ENCODE measurements at regions not wholly inside any gene's neighbourhood (a gene's known extent, or its start where the extent isn't known, plus 50 kb on each side); places are given as distances from the start of the nearest gene placed in this dataset.

DNA sequence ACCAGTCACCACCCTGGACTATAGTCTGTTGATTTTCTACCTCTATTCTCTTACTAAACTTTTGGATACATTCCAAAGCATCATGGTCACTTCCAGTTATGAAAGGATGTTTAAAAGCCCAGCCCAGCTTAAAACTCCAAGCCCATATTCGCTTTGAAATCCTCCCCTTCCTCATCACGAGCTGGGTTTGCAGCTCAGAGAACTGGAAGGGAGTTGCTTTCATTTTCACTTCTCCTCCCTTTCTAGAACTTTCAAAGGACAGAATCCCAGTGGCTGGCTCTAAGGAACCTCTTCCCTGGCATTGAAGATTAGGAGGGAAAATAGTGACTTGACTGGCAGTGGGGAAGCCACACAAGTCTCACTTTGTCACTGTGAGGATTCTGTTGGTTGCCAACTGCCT is 100.1 kb upstream of the DYNLRB2 start:
- TF ChIP-seq GATA2 (IDR thresholded peaks at IDR 0.05; ENCODE audit: insufficient read depth, insufficient read length, low read depth, low read length) (no peak), MYC (IDR thresholded peaks at IDR 0.05; ENCODE audit: low read depth, low read length) (no peak), EZH2 (IDR thresholded peaks at IDR 0.05; ENCODE audit: borderline replicate concordance, low read depth, low read length, severe bottlenecking) (no peak), FOS (IDR thresholded peaks at IDR 0.05; ENCODE audit: borderline replicate concordance, insufficient read depth, low read length) (no peak), POLR2AphosphoS5 (IDR thresholded peaks at IDR 0.05; ENCODE audit: insufficient read depth, low read depth, low read length) (no peak), POLR2A (IDR thresholded peaks at IDR 0.05; ENCODE audit: low read depth, low read length) (no peak), JUN (IDR thresholded peaks at IDR 0.05; ENCODE audit: borderline replicate concordance, insufficient read depth, insufficient read length, low read depth) (no peak)
- TF ChIP-seq, protein P1, sequence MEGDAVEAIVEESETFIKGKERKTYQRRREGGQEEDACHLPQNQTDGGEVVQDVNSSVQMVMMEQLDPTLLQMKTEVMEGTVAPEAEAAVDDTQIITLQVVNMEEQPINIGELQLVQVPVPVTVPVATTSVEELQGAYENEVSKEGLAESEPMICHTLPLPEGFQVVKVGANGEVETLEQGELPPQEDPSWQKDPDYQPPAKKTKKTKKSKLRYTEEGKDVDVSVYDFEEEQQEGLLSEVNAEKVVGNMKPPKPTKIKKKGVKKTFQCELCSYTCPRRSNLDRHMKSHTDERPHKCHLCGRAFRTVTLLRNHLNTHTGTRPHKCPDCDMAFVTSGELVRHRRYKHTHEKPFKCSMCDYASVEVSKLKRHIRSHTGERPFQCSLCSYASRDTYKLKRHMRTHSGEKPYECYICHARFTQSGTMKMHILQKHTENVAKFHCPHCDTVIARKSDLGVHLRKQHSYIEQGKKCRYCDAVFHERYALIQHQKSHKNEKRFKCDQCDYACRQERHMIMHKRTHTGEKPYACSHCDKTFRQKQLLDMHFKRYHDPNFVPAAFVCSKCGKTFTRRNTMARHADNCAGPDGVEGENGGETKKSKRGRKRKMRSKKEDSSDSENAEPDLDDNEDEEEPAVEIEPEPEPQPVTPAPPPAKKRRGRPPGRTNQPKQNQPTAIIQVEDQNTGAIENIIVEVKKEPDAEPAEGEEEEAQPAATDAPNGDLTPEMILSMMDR (IDR thresholded peaks at IDR 0.05; ENCODE audit: extremely low read depth in 1 of 2, insufficient read depth in 1 of 2, low read depth in 1 of 2, low read length in 2 of 2): no peak
- TF ChIP-seq, protein P2, sequence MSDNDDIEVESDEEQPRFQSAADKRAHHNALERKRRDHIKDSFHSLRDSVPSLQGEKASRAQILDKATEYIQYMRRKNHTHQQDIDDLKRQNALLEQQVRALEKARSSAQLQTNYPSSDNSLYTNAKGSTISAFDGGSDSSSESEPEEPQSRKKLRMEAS (IDR thresholded peaks at IDR 0.05; ENCODE audit: insufficient read depth, insufficient read length): no peak
- Histone ChIP-seq H3K27ac (ENCODE audit: insufficient read depth, low read depth, low read length) (no peak overlapping the region), H3K9me3 (replicated peaks; ENCODE audit: control insufficient read depth, insufficient read depth, low read length) (no peaks in the 10 kb centered on the region), H3K79me2 (ENCODE audit: control insufficient read depth, insufficient read depth, low read length) (no peaks in the 10 kb centered on the region), H3K4me2 (ENCODE audit: insufficient read depth, low read length) (no peak overlapping the region), H3K4me3 (replicated peaks in 1 of 3; ENCODE audit: insufficient read depth in 1 of 3, low read depth in 1 of 3, low read length in 3 of 3) (no peak overlapping the region), H2AFZ (ENCODE audit: low read depth, low read length) (no peak overlapping the region), H3K9me1 (replicated peaks; ENCODE audit: control insufficient read depth, extremely low read depth, insufficient read depth, low read length) (no peaks in the 10 kb centered on the region), H3K36me3 (ENCODE audit: control insufficient read depth in 2 of 2, extremely low read depth in 1 of 2, insufficient read depth in 2 of 2, low read length in 2 of 2) (no peaks in the 10 kb centered on the region), H3K27me3 (ENCODE audit: control insufficient read depth in 2 of 2, insufficient read depth in 2 of 2, low read length in 2 of 2) (no peaks in the 10 kb centered on the region), H4K20me1 (replicated peaks; ENCODE audit: control insufficient read depth, extremely low read depth, insufficient read depth, low read length) (no peaks in the 10 kb centered on the region), H3K9ac (replicated peaks; ENCODE audit: extremely low read depth, insufficient read depth, low read length) (no peak overlapping the region), H3K4me1 (ENCODE audit: control insufficient read depth, extremely low read depth, insufficient read depth, low read length) (no peaks in the 10 kb centered on the region)
- CTCF ChIA-PET: no interaction called here
- POLR2A ChIA-PET: no interaction called here
- dilution Hi-C loops (cut with MboI; ENCODE audit: extremely low pct_ligation_motif_present, low sequenced_read_pairs) (no loop called here), intact Hi-C loops (cut with micrococcal nuclease) (no loop called here)
- FAIRE-seq: no peak
- DNase-seq (ENCODE audit: low read depth, low spot score): no peak
- no TSS peak for BruUV-seq (replicated peaks)

All from endothelial cell of umbilical vein (primary cell).